CD14-positive monocyte (primary cell): ENCODE measurements at regions not wholly inside any gene's neighbourhood (a gene's known extent, or its start where the extent isn't known, plus 50 kb on each side); places are given as distances from the start of the nearest gene placed in this dataset.

Experiments
- DNase-seq, 3 donors: peaks; one replicate each; pipeline ENCODE4 v3.0.0-alpha.2; 2011 to 2022
- H2AFZ ChIP-seq: 2 replicates; pipeline ENCODE4 v1.6.0; 2012; ENCODE audit warnings: mild to moderate bottlenecking, low read depth, low read length, inconsistent platforms; ENCODE audit not compliant: insufficient read depth, poor library complexity, severe bottlenecking
- H3K27ac ChIP-seq, 2 donors: 1 replicate in 1 of 2; 2 replicates in 1 of 2; pipeline ENCODE4 v1.5.1; 2012 to 2013; ENCODE audit warnings: low read length in 2 of 2, control low read depth in 1 of 2, inconsistent platforms in 1 of 2, low read depth in 1 of 2, mild to moderate bottlenecking in 1 of 2
- H3K27me3 ChIP-seq, 2 donors: one replicate each; pipeline versions ENCODE4 v1.6.0 to v1.6.1; 2011 to 2013; ENCODE audit warnings: low read length in 2 of 2; ENCODE audit not compliant: control insufficient read depth in 2 of 2, insufficient read depth in 2 of 2
- H3K36me3 ChIP-seq, 2 donors: replicated peaks in 1 of 2; 1 replicate in 1 of 2; 2 replicates in 1 of 2; pipeline versions ENCODE4 v1.5.1 to v1.6.1; 2012 to 2013; ENCODE audit warnings: low read length in 2 of 2, control low read depth in 1 of 2, inconsistent platforms in 1 of 2, mild to moderate bottlenecking in 1 of 2; ENCODE audit not compliant: insufficient read depth in 2 of 2, control insufficient read depth in 1 of 2
- H3K4me1 ChIP-seq, 2 donors: 1 replicate in 1 of 2; 2 replicates in 1 of 2; pipeline versions ENCODE4 v1.5.1 to v1.6.1; 2012 to 2013; ENCODE audit warnings: low read length in 2 of 2, control low read depth in 1 of 2, inconsistent platforms in 1 of 2, mild to moderate bottlenecking in 1 of 2, moderate library complexity in 1 of 2; ENCODE audit not compliant: insufficient read depth in 2 of 2, control insufficient read depth in 1 of 2
- H3K4me2 ChIP-seq: replicated peaks from 2 replicates; pipeline ENCODE3; 2012; ENCODE audit warnings: low read length, moderate library complexity, mild to moderate bottlenecking; ENCODE audit not compliant: poor library complexity, severe bottlenecking; ENCODE audit errors: extremely low read depth
- H3K4me3 ChIP-seq, 3 experiments: fragments of 200-600 bp in 1 of 3; sonication (generic) in 1 of 3; replicated peaks in 1 of 3; 1 replicate in 2 of 3; 2 replicates in 1 of 3; pipeline ENCODE4 v1.5.1; 2011 to 2013; ENCODE audit warnings: low read length in 3 of 3, mild to moderate bottlenecking in 3 of 3, control low read depth in 2 of 3, low read depth in 2 of 3, inconsistent platforms in 1 of 3, moderate library complexity in 1 of 3
- H3K79me2 ChIP-seq: 2 replicates; pipeline ENCODE4 v1.6.0; 2012; ENCODE audit warnings: mild to moderate bottlenecking, control low read depth, inconsistent platforms, low read length, moderate library complexity; ENCODE audit not compliant: insufficient read depth
- H3K9ac ChIP-seq: 2 replicates; pipeline ENCODE4 v1.6.0; 2017; ENCODE audit warnings: low read length, mild to moderate bottlenecking; ENCODE audit not compliant: insufficient read depth, poor library complexity, severe bottlenecking
- H3K9me3 ChIP-seq, 2 donors: replicated peaks in 1 of 2; 1 replicate in 1 of 2; 2 replicates in 1 of 2; pipeline versions ENCODE4 v1.5.1 to v1.6.1; 2012 to 2013; ENCODE audit warnings: low read length in 2 of 2, control low read depth in 1 of 2; ENCODE audit not compliant: control insufficient read depth in 1 of 2, insufficient read depth in 1 of 2
- H4K20me1 ChIP-seq: 2 replicates; pipeline ENCODE4 v1.6.0; 2012; ENCODE audit warnings: mild to moderate bottlenecking, low read length, control low read depth, moderate library complexity; ENCODE audit not compliant: insufficient read depth
- H3K27ac Mint-ChIP-seq, 7 donors: one replicate each; pipeline ENCODE4 v1.8.0; 2020; ENCODE audit warnings: mild to moderate bottlenecking in 7 of 7, mixed read lengths in 7 of 7, moderate library complexity in 6 of 7, inconsistent platforms in 2 of 7
- H3K27me3 Mint-ChIP-seq, 3 donors: one replicate each; pipeline ENCODE4 v1.8.0; 2021 to 2022; ENCODE audit warnings: low read depth in 3 of 3, mild to moderate bottlenecking in 3 of 3, mixed read lengths in 3 of 3, moderate library complexity in 3 of 3, inconsistent platforms in 1 of 3
- H3K36me3 Mint-ChIP-seq, 2 donors: one replicate each; pipeline ENCODE4 v1.8.0; 2020; ENCODE audit warnings: mixed read lengths in 2 of 2, inconsistent platforms in 1 of 2, mild to moderate bottlenecking in 1 of 2
- H3K4me1 Mint-ChIP-seq: one replicate; pipeline ENCODE4 v1.8.0; 2020; ENCODE audit warnings: mild to moderate bottlenecking, mixed read lengths
- H3K4me3 Mint-ChIP-seq, 2 donors: one replicate each; pipeline ENCODE4 v1.8.0; 2020; ENCODE audit warnings: mild to moderate bottlenecking in 2 of 2, mixed read lengths in 2 of 2, moderate library complexity in 1 of 2
- H3K9me3 Mint-ChIP-seq, 7 donors: one replicate each; pipeline ENCODE4 v1.8.0; 2020 to 2022; ENCODE audit warnings: mixed read lengths in 7 of 7, mild to moderate bottlenecking in 6 of 7, moderate library complexity in 6 of 7, inconsistent platforms in 2 of 7
- WGBS: methylation state at CpG from one replicate; pipeline ENCODE4 v1.1.5; 2013; ENCODE audit warnings: missing lambda C conversion rate; ENCODE audit not compliant: insufficient coverage; 5-methylcytosine and 5-hydroxymethylcytosine counted together
- intact Hi-C, 2 donors: fragments of 100-400 bp; cut with micrococcal nuclease; formaldehyde crosslinking; loops; one replicate each; pipeline versions ENCODE4 v1.15.0 to v1.15.1; 2023
- TF ChIP-seq, protein P1 (sequence below): fragments of 200-600 bp; IDR thresholded peaks from one replicate; pipeline ENCODE4 v1.8.0; 2022; ENCODE audit warnings: antibody characterized with exemption, mild to moderate bottlenecking

DNA sequence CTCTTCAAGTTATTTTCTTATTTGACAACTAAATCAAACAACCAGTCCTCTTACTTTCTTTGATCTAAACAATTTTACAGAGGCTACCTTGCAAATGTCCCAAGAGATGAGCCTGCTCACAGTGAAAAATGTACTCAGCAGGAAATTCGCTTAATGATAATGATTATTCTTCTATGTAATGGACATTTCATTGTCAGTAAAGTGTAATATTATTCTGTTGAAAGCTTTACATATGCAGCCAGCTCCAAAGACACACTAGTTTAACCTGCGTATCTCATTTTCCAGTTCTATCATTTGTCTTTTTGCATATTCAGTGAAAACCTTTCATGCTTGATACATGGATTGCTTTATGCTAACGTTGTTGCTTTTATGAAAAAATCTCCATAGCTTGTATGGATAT, 758.7 kb upstream of the ZNF608 start:
- Histone ChIP-seq H3K27me3 (no peaks in the 10 kb centered on the region), H3K36me3 (no peaks in the 10 kb centered on the region), H3K4me1 (no peaks in the 10 kb centered on the region), H3K9me3 (no peaks in the 10 kb centered on the region), H3K27ac (no peak overlapping the region), H3K4me3 (no peak overlapping the region), H3K9ac (no peak overlapping the region), H2AFZ (no peak overlapping the region), H4K20me1 (no peaks in the 10 kb centered on the region), H3K79me2 (no peaks in the 10 kb centered on the region), H3K4me2 (no peak overlapping the region)
- intact Hi-C loops, result no loop called here
- Mint-ChIP-seq H3K9me3 (peaks cover 0 to 4% (median 2%) of the 10 kb centered on the region in 7 donors), H3K4me3 (no peak overlapping the region), H3K27ac (no peak overlapping the region), H3K4me1 (no peaks in the 10 kb centered on the region), H3K36me3 (no peaks in the 10 kb centered on the region), H3K27me3 (no peaks in the 10 kb centered on the region)
- WGBS, result no CpG with 5 or more reads among the region's 3 CpGs
- DNase-seq, result no peak
- TF ChIP-seq, protein P1, sequence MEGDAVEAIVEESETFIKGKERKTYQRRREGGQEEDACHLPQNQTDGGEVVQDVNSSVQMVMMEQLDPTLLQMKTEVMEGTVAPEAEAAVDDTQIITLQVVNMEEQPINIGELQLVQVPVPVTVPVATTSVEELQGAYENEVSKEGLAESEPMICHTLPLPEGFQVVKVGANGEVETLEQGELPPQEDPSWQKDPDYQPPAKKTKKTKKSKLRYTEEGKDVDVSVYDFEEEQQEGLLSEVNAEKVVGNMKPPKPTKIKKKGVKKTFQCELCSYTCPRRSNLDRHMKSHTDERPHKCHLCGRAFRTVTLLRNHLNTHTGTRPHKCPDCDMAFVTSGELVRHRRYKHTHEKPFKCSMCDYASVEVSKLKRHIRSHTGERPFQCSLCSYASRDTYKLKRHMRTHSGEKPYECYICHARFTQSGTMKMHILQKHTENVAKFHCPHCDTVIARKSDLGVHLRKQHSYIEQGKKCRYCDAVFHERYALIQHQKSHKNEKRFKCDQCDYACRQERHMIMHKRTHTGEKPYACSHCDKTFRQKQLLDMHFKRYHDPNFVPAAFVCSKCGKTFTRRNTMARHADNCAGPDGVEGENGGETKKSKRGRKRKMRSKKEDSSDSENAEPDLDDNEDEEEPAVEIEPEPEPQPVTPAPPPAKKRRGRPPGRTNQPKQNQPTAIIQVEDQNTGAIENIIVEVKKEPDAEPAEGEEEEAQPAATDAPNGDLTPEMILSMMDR, result no peak

DNA sequence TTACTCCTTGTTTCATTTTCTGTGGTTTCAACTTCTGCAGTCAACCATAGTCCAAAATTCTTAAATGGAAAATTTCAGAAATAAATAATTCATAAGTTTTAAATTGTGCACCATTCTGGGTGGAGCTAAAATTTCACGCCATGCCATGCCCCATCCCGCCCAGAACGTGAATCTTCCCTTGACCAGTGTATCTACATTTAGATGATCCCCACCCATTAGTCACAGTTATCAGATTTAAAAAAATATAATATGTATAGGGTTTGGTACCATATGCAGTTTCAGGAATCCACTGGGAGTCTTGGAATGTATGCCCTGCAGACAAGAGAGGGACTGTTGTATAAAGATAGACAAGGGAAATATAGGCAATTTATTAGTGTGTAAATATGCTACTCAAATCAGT, 759.7 kb upstream of the ZNF608 start:
- no peak overlapping the region for H3K4me3 Mint-ChIP-seq
- Histone ChIP-seq H4K20me1 (no peaks in the 10 kb centered on the region), H3K9ac (no peak overlapping the region), H3K27ac (no peak overlapping the region), H3K27me3 (no peaks in the 10 kb centered on the region), H3K4me1 (no peaks in the 10 kb centered on the region), H3K9me3 (no peaks in the 10 kb centered on the region), H3K4me3 (no peak overlapping the region), H3K4me2 (no peak overlapping the region), H2AFZ (no peak overlapping the region), H3K79me2 (no peaks in the 10 kb centered on the region), H3K36me3 (no peaks in the 10 kb centered on the region)
- TF ChIP-seq, protein P1, result no peak
- no peaks in the 10 kb centered on the region for H3K36me3 Mint-ChIP-seq
- no peak for DNase-seq
- intact Hi-C loops, result no loop called here
- peaks cover 0 to 4% (median 2%) of the 10 kb centered on the region in 7 donors for H3K9me3 Mint-ChIP-seq
- no peaks in the 10 kb centered on the region for H3K4me1 Mint-ChIP-seq
- no peaks in the 10 kb centered on the region for H3K27me3 Mint-ChIP-seq
- WGBS, result no CpG with 5 or more reads among the region's 3 CpGs
- H3K27ac Mint-ChIP-seq, result no peak overlapping the region
